ENCODE measurements at regions not wholly inside any gene's neighbourhood (a gene's known extent, or its start where the extent isn't known, plus 50 kb on each side); places are given as distances from the start of the nearest gene placed in this dataset.

DNA sequence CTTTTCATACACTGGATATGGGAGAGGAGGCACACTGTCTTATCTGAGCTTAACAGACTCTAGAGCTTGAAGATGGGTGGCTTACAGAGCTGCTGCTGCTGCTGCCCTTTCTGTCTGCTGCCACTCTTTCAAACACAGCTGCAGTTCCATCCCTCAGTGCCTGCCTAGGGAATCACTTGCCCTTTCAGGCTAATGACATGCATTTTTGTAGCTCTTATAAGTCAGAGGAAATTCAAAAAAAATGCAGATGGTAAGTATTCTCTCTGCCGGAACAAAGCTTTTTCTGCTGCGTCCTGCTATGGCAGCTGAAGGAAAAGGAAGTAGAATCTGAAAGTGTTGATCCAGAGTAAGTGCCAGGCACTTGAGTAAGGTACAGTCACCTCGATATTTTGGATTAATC lies 460.4 kb upstream of the DIAPH2 start:
- no CpG with 5 or more reads among the region's 3 CpGs for WGBS (ENCODE audit: insufficient coverage, insufficient read length)
- no peak for DNase-seq (ENCODE audit: low read depth, low spot score)
- H3K9me3 ChIP-seq (ENCODE audit: control insufficient read depth, insufficient read depth, low read length) = no peaks in the 10 kb centered on the region
- no peak overlapping the region for H3K4me3 ChIP-seq (ENCODE audit: low read length)
- H3K27ac ChIP-seq (ENCODE audit: low read length) = no peak overlapping the region
- no peaks in the 10 kb centered on the region for H3K27me3 ChIP-seq (ENCODE audit: control insufficient read depth, insufficient read depth, low read length)
- H3K36me3 ChIP-seq (ENCODE audit: control insufficient read depth, insufficient read depth, low read length) = no peaks in the 10 kb centered on the region
- H3K4me1 ChIP-seq (ENCODE audit: control insufficient read depth, insufficient read depth, low read length) = no peaks in the 10 kb centered on the region

DNA sequence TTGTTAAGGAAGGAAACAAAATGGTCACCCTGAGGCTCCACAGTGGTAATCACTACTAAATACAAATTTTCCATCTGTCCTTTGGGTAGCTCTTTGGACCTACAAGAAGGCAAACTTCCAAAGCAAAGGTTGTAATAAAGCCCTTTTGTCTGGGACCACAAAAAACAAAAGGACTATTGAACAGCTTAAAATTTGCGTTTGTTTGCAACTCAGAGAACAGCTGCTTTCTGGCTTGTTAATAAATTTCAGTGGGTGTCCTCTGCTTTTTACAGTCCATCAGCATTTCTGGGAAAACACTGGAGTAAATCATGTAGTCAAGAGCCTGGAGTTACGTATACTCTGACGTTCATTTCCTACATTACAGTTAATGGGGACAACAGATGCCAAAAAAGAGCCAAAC lies 439.7 kb upstream of the DIAPH2 start:
- no peaks in the 10 kb centered on the region for H3K4me1 ChIP-seq (ENCODE audit: control insufficient read depth, insufficient read depth, low read length)
- H3K27me3 ChIP-seq (ENCODE audit: control insufficient read depth, insufficient read depth, low read length) = no peaks in the 10 kb centered on the region
- H3K36me3 ChIP-seq (ENCODE audit: control insufficient read depth, insufficient read depth, low read length) = no peaks in the 10 kb centered on the region
- H3K27ac ChIP-seq (ENCODE audit: low read length) = no peak overlapping the region
- WGBS (ENCODE audit: insufficient coverage, insufficient read length) = no CpG with 5 or more reads among the region's 3 CpGs
- no peak overlapping the region for H3K4me3 ChIP-seq (ENCODE audit: low read length)
- H3K9me3 ChIP-seq (ENCODE audit: control insufficient read depth, insufficient read depth, low read length) = no peaks in the 10 kb centered on the region
- DNase-seq (ENCODE audit: low read depth, low spot score) = no peak

DNA sequence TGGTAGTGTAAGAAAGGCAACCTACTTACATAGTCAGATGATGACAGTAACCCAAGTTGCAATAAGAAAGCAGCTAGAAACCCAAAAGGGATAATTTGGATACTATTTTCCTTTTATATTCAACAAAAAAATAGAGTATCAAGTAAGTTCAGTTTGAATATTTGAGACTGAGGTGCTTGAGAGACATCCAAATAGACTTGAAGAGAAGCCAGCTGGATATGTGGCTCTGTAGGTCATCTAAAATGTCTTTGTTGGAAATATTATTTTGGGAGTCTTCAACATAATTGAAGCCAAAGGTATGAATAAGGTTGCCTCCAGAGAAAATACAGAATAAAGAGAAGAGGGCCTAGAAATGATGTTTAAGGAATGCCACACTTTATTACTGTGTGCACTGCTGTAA lies 438.2 kb upstream of the DIAPH2 start:
- no peak for DNase-seq (ENCODE audit: low read depth, low spot score)
- H3K27me3 ChIP-seq (ENCODE audit: control insufficient read depth, insufficient read depth, low read length) = no peaks in the 10 kb centered on the region
- H3K4me1 ChIP-seq (ENCODE audit: control insufficient read depth, insufficient read depth, low read length) = no peaks in the 10 kb centered on the region
- H3K36me3 ChIP-seq (ENCODE audit: control insufficient read depth, insufficient read depth, low read length) = no peaks in the 10 kb centered on the region
- no peak overlapping the region for H3K27ac ChIP-seq (ENCODE audit: low read length)
- H3K4me3 ChIP-seq (ENCODE audit: low read length) = no peak overlapping the region
- H3K9me3 ChIP-seq (ENCODE audit: control insufficient read depth, insufficient read depth, low read length) = no peaks in the 10 kb centered on the region

Data from iPS DF 6.9 (cell line).